Right lobe of liver (tissue), 6 donors: ENCODE measurements at regions not wholly inside any gene's neighbourhood (a gene's known extent, or its start where the extent isn't known, plus 50 kb on each side); places are given as distances from the start of the nearest gene placed in this dataset.
"Not testable (repeated sequence)": the region's sequence is repeated elsewhere in the genome, so short reads cannot be mapped to it uniquely, and the experiment has no call there.

Experiments used
- ATAC-seq, 4 donors: fragments of 200-7000 bp; cut with Tn5 transposase; one replicate each; pipeline ENCODE4 v1.9.1; 2020; ENCODE audit warnings: mild to moderate bottlenecking in 4 of 4, moderate library complexity in 4 of 4
- DNase-seq, 3 donors: peaks; one replicate each; pipeline ENCODE4 v3.0.0-alpha.2; 2020
- H3K27ac ChIP-seq, 3 donors: fragments of 200-600 bp; one replicate each; pipeline ENCODE4 v1.8.0; 2022
- H3K27me3 ChIP-seq, 2 donors: fragments of 200-600 bp; one replicate each; pipeline ENCODE4 v1.8.0; 2022
- H3K36me3 ChIP-seq, 4 donors: fragments of 200-600 bp; sonication (generic) in 1 of 4; one replicate each; pipeline versions ENCODE4 v1.5.1 to v1.8.0; 2017 to 2022; ENCODE audit warnings: control low read depth in 1 of 4
- H3K4me1 ChIP-seq, 4 donors: fragments of 200-600 bp; sonication (generic) in 1 of 4; one replicate each; pipeline versions ENCODE4 v1.5.1 to v1.8.0; 2017 to 2022; ENCODE audit warnings: control low read depth in 1 of 4
- H3K4me3 ChIP-seq, 3 donors: fragments of 200-600 bp; one replicate each; pipeline ENCODE4 v1.8.0; 2022
- H3K9me3 ChIP-seq, 4 donors: fragments of 200-600 bp; sonication (generic) in 1 of 4; one replicate each; pipeline versions ENCODE4 v1.5.1 to v1.8.0; 2017 to 2022; ENCODE audit warnings: control low read depth in 1 of 4
- CTCF ChIP-seq, 4 donors: fragments of 200-600 bp in 3 of 4; fragments of 450-650 bp in 1 of 4; IDR thresholded peaks; one replicate each; pipeline versions ENCODE4 v1.5.1 to v1.8.0; 2016 to 2022; ENCODE audit warnings: antibody characterized with exemption in 4 of 4, mild to moderate bottlenecking in 2 of 4
- POLR2A ChIP-seq: fragments of 450-650 bp; IDR thresholded peaks from one replicate; pipeline ENCODE4 v1.6.1; 2017; ENCODE audit warnings: antibody characterized with exemption, mild to moderate bottlenecking
- WGBS: methylation state at CpG from one replicate; pipeline ENCODE4 v1.1.6; 2018; ENCODE audit warnings: low coverage, low lambda C conversion rate; ENCODE audit not compliant: insufficient coverage; ENCODE audit errors: missing lambda C conversion rate; 5-methylcytosine and 5-hydroxymethylcytosine counted together
- intact Hi-C, 2 donors: fragments of 100-400 bp; cut with DNase I; formaldehyde crosslinking; loops; one replicate each; pipeline versions ENCODE4 v1.11.2 to v1.14.1; 2022
- donor health status: DM: no; HTN: yes; CAD: no.
- donor health status: DM: no; HTN: no; CAD: no.
- donor health status: DM: no; HTN: no; CAD: no.
- donor health status: DM: no; HTN: yes; CAD: no.
- donor health status: DM: no; HTN: yes; CAD: no.

GRCh38 chr21:16124378-16125138, 394.8 kb downstream of the USP25 start:
- TF ChIP-seq CTCF (IDR thresholded peaks at IDR 0.05) (no peak), POLR2A (no peak)
- H3K27me3 ChIP-seq = no peaks in the 10 kb centered on the region
- WGBS = 86% methylated on average over 5 of the region's 5 CpGs
- ATAC-seq (no peak), DNase-seq (no peak)
- H3K27ac ChIP-seq = no peak overlapping the region
- intact Hi-C loops = no loop called here
- H3K4me3 ChIP-seq = no peak overlapping the region
- H3K9me3 ChIP-seq = no peaks in the 10 kb centered on the region
- no peaks in the 10 kb centered on the region for H3K36me3 ChIP-seq
- H3K4me1 ChIP-seq = no peaks in the 10 kb centered on the region

- no peak for ATAC-seq
- Histone ChIP-seq H3K4me1 (no peaks in the 10 kb centered on the region), H3K9me3 (no peaks in the 10 kb centered on the region), H3K27ac (no peak overlapping the region), H3K27me3 (no peaks in the 10 kb centered on the region), H3K4me3 (no peak overlapping the region), H3K36me3 (no peaks in the 10 kb centered on the region)
- 82% methylated on average over 6 of the region's 6 CpGs for WGBS
- TF ChIP-seq CTCF (IDR thresholded peaks at IDR 0.05) (no peak), POLR2A (no peak)
- intact Hi-C loops = no loop called here
- no peak for DNase-seq
Measured at GRCh38 chr21:16125274-16125673, 395.5 kb downstream of the USP25 start.

GRCh38 chr21:16132453-16132852, 402.7 kb downstream of the USP25 start:
- H3K36me3 ChIP-seq, H3K4me1 ChIP-seq, ATAC-seq, intact Hi-C loops, H3K4me3 ChIP-seq, H3K27ac ChIP-seq, DNase-seq, H3K9me3 ChIP-seq, H3K27me3 ChIP-seq: not testable (repeated sequence)
- 75% methylated on average over 6 of the region's 8 CpGs for WGBS

GRCh38 chr21:16133248-16133647, 403.5 kb downstream of the USP25 start:
- WGBS = 63% methylated on average over 4 of the region's 11 CpGs

More at GRCh38 chr21:16133248-16133647, 403.5 kb downstream of the USP25 start:
- ATAC-seq = no peak
- H3K27me3 ChIP-seq = no peaks in the 10 kb centered on the region
- no peak overlapping the region for H3K27ac ChIP-seq
- intact Hi-C loops = no loop called here
- no peak overlapping the region for H3K4me3 ChIP-seq
- H3K9me3 ChIP-seq = no peaks in the 10 kb centered on the region
- H3K36me3 ChIP-seq = no peaks in the 10 kb centered on the region
- no peaks in the 10 kb centered on the region for H3K4me1 ChIP-seq
- TF ChIP-seq CTCF (IDR thresholded peaks at IDR 0.05) (no peak), POLR2A (no peak)
- DNase-seq = no peak
